H1 (cell line): ENCODE measurements at regions not wholly inside any gene's neighbourhood (a gene's known extent, or its start where the extent isn't known, plus 50 kb on each side); places are given as distances from the start of the nearest gene placed in this dataset.

ENCODE experiments used
- CHD7 ChIP-seq: fragments of 300-600 bp; sonication (generic); IDR thresholded peaks from 2 replicates; pipeline ENCODE4 v1.7.1; 2012; ENCODE audit warnings: low read length, moderate library complexity, mild to moderate bottlenecking, inconsistent platforms; ENCODE audit not compliant: insufficient replicate concordance
- CREB1 ChIP-seq: IDR thresholded peaks from 2 replicates; pipeline ENCODE4 v1.6.1; 2012; ENCODE audit warnings: inconsistent platforms
- FOSL1 ChIP-seq: IDR thresholded peaks from 2 replicates; pipeline ENCODE4 v1.6.1; 2011; ENCODE audit warnings: mild to moderate bottlenecking, low read depth, low read length, moderate library complexity; ENCODE audit not compliant: insufficient read depth
- KDM1A ChIP-seq: fragments of 200-600, 300-600 bp; sonication (generic); IDR thresholded peaks from 2 replicates; pipeline ENCODE4 v1.7.1; 2016; ENCODE audit warnings: mild to moderate bottlenecking, low read length, borderline replicate concordance
- POLR2A ChIP-seq, 2 experiments: IDR thresholded peaks; 1 replicate in 1 of 2; 2 replicates in 1 of 2; pipeline ENCODE4 v1.6.1; 2011; ENCODE audit warnings: low read depth in 2 of 2, low read length in 2 of 2, mild to moderate bottlenecking in 2 of 2; ENCODE audit errors: control extremely low read depth in 1 of 2
- POLR2AphosphoS5 ChIP-seq: IDR thresholded peaks from 2 replicates; pipeline ENCODE4 v1.6.1; 2011; ENCODE audit warnings: low read depth, low read length
- SIRT6 ChIP-seq: IDR thresholded peaks from one replicate; pipeline ENCODE4 v1.7.1; 2012; ENCODE audit warnings: low read length, inconsistent platforms
- SP2 ChIP-seq: IDR thresholded peaks from 2 replicates; pipeline ENCODE4 v1.6.1; 2012; ENCODE audit warnings: mild to moderate bottlenecking, low read length, inconsistent platforms
- SRF ChIP-seq: IDR thresholded peaks from 2 replicates; pipeline ENCODE4 v1.6.1; 2011; ENCODE audit warnings: mild to moderate bottlenecking, low read depth, low read length, moderate library complexity
- TCF12 ChIP-seq: IDR thresholded peaks from 2 replicates; pipeline ENCODE4 v1.6.1; 2011; ENCODE audit warnings: low read depth, mild to moderate bottlenecking, low read length

DNA sequence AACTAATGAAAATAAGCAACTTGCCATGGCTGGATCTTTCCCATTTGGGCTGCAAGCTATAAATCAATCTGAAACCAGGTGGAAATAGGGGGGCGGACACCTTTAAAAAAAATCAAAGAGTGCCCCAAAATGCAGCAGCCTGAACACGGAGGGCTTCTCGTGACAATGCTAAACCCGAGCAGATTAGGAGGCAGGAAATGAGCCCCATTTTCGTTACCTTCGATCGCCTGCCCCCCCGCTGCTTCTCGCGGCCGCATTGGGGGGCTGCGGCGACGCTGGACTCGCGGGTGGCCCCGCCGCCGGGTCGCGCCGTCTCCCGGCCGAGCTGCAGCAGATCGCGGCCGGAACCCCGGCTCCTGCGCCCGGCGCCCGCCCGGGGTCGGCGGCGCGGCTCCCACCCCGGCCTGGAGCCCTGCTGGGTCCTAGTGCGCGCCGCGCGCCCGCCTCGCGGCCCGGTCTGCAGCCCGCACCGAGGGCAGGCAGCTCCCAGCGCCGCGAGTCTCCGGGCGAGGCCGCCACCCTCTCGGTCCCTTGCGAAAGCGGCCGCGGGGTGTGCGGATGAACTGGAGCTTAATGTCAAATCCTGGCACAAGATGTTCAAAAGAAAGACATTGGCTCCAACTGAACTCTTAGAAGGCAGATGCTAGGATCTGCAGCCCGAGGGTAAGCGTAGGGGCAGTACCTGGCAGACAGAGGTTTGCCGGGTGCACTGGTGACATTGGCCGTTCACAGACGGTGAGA, 201.9 kb upstream of the FOXN3 start (continued):
- TF ChIP-seq CREB1: 0 out of 2 replicates have a peak, but pooled peaks have one; percentile 15
- TF ChIP-seq FOSL1: peak; percentile 97
- TF ChIP-seq SIRT6: no peak
- no peak for TF ChIP-seq SP2
- no peak for TF ChIP-seq TCF12
- peak; percentile 83 for TF ChIP-seq POLR2AphosphoS5
- peak; percentile 69 for TF ChIP-seq CHD7
- no peak for TF ChIP-seq KDM1A
- no peak for TF ChIP-seq SRF
- TF ChIP-seq POLR2A (IDR thresholded peaks at IDR 0.05; ENCODE audit: control extremely low read depth in 1 of 2, low read depth in 2 of 2, low read length in 2 of 2): peak in 1 of 2 experiments; percentile 82; a peak in 2 of 3 replicates
